ENCODE measurements at regions not wholly inside any gene's neighbourhood (a gene's known extent, or its start where the extent isn't known, plus 50 kb on each side); places are given as distances from the start of the nearest gene placed in this dataset.

GRCh38 chr7:155913719-155914118, 101.5 kb upstream of the SHH start:
- TF ChIP-seq, protein P1, sequence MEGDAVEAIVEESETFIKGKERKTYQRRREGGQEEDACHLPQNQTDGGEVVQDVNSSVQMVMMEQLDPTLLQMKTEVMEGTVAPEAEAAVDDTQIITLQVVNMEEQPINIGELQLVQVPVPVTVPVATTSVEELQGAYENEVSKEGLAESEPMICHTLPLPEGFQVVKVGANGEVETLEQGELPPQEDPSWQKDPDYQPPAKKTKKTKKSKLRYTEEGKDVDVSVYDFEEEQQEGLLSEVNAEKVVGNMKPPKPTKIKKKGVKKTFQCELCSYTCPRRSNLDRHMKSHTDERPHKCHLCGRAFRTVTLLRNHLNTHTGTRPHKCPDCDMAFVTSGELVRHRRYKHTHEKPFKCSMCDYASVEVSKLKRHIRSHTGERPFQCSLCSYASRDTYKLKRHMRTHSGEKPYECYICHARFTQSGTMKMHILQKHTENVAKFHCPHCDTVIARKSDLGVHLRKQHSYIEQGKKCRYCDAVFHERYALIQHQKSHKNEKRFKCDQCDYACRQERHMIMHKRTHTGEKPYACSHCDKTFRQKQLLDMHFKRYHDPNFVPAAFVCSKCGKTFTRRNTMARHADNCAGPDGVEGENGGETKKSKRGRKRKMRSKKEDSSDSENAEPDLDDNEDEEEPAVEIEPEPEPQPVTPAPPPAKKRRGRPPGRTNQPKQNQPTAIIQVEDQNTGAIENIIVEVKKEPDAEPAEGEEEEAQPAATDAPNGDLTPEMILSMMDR (IDR thresholded peaks at IDR 0.05; ENCODE audit: extremely low read depth in 1 of 2, insufficient read depth in 1 of 2, low read depth in 1 of 2, low read length in 2 of 2): no peak
- TF ChIP-seq, protein P2, sequence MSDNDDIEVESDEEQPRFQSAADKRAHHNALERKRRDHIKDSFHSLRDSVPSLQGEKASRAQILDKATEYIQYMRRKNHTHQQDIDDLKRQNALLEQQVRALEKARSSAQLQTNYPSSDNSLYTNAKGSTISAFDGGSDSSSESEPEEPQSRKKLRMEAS (IDR thresholded peaks at IDR 0.05; ENCODE audit: insufficient read depth, insufficient read length): no peak
- TF ChIP-seq EZH2 (IDR thresholded peaks at IDR 0.05; ENCODE audit: borderline replicate concordance, low read depth, low read length, severe bottlenecking) (no peak), POLR2A (IDR thresholded peaks at IDR 0.05; ENCODE audit: low read depth, low read length) (no peak), POLR2AphosphoS5 (IDR thresholded peaks at IDR 0.05; ENCODE audit: insufficient read depth, low read depth, low read length) (no peak), FOS (IDR thresholded peaks at IDR 0.05; ENCODE audit: borderline replicate concordance, insufficient read depth, low read length) (no peak)
